Lower leg skin (tissue), 4 donors: ENCODE measurements at regions not wholly inside any gene's neighbourhood (a gene's known extent, or its start where the extent isn't known, plus 50 kb on each side); places are given as distances from the start of the nearest gene placed in this dataset.

ENCODE experiments used
- DNase-seq, 2 donors: peaks; one replicate each; pipeline ENCODE4 v3.0.0-alpha.2; 2019; ENCODE audit warnings: low spot score in 2 of 2
- H3K4me3 ChIP-seq: fragments of 200-600 bp; sonication (generic); 2 replicates; pipeline ENCODE4 v1.5.1; 2017; ENCODE audit warnings: mild to moderate bottlenecking, low read depth; ENCODE audit not compliant: poor library complexity, severe bottlenecking
- POLR2A ChIP-seq, 2 donors: fragments of 450-650 bp; IDR thresholded peaks; one replicate each; pipeline ENCODE4 v1.6.1; 2016 to 2017; ENCODE audit warnings: antibody characterized with exemption in 2 of 2, mild to moderate bottlenecking in 1 of 2, moderate library complexity in 1 of 2
- WGBS, 2 donors: methylation state at CpG; one replicate each; pipeline ENCODE4 v1.1.5; 2018; 5-methylcytosine and 5-hydroxymethylcytosine counted together
- intact Hi-C: fragments of 100-400 bp; cut with DNase I; formaldehyde crosslinking; loops from one replicate; pipeline ENCODE4 v1.15.0; 2023; ENCODE audit warnings: low total_unique reads
- TF ChIP-seq, protein P1 (sequence below), 3 donors: fragments of 450-650 bp; IDR thresholded peaks; one replicate each; pipeline ENCODE4 v1.5.1; 2016; ENCODE audit warnings: antibody characterized with exemption in 3 of 3, mild to moderate bottlenecking in 3 of 3, moderate library complexity in 2 of 3

DNA sequence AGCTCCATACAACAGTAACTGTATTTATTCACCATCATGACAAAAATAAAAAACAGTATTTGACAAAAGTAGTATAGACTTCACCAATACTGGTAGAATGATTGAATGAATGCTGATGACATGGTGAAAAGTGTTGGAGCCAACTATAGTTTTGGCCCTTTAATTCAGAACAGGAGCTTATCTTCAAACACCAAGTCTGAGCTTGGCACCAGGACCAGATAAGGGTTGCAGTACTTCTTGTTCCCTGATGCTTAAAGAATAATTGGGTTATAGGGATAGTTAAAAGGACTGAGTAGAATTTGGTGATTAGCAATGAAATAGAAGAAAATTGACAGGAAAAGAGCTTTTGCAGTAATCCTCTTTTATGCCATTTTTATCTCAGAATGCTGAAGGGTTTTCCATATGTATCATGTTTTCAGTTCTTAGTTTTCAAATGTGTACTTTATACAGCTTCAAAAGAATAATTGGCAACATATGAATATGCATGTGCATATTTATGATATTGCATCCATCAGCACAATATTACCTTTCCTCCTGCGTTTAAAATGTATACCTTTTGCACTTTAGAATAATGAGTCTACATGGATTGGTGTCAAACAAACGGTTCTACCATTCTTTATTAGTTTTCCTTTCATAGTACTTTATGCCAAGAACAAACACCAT is 214.2 kb upstream of the ARHGAP42 start:
- intact Hi-C loops = no loop called here
- no peak for DNase-seq
- WGBS, 2 donors = 41 to 53% methylated on average over 2 of the region's 2 CpGs
- no peak overlapping the region for H3K4me3 ChIP-seq
- no peak for TF ChIP-seq POLR2A (IDR thresholded peaks at IDR 0.05)
- TF ChIP-seq, protein P1, sequence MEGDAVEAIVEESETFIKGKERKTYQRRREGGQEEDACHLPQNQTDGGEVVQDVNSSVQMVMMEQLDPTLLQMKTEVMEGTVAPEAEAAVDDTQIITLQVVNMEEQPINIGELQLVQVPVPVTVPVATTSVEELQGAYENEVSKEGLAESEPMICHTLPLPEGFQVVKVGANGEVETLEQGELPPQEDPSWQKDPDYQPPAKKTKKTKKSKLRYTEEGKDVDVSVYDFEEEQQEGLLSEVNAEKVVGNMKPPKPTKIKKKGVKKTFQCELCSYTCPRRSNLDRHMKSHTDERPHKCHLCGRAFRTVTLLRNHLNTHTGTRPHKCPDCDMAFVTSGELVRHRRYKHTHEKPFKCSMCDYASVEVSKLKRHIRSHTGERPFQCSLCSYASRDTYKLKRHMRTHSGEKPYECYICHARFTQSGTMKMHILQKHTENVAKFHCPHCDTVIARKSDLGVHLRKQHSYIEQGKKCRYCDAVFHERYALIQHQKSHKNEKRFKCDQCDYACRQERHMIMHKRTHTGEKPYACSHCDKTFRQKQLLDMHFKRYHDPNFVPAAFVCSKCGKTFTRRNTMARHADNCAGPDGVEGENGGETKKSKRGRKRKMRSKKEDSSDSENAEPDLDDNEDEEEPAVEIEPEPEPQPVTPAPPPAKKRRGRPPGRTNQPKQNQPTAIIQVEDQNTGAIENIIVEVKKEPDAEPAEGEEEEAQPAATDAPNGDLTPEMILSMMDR (IDR thresholded peaks at IDR 0.05) = no peak

DNA sequence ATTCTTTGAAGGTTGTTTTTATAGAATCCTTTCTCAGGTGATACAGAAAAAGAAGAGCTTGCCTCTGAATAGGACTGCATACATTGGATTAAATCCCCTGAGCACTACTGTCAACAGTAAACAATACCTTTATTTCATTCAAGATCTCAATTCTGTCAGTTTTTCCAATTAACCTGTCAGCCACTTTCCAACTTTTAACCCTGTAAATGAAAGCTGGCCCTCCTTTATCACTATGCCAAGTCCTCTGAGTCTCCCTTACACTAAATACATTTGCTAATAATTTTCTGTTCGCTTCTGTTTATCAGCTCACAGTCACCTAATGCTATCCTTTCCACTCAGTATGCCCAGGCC is 213.7 kb upstream of the ARHGAP42 start:
- H3K4me3 ChIP-seq = no peak overlapping the region
- no peak for TF ChIP-seq POLR2A (IDR thresholded peaks at IDR 0.05)
- TF ChIP-seq, protein P1 (IDR thresholded peaks at IDR 0.05) = no peak
- intact Hi-C loops = no loop called here
- WGBS, 2 donors = 88 to 90% methylated on average over 1 of the region's 1 CpG
- no peak for DNase-seq

DNA sequence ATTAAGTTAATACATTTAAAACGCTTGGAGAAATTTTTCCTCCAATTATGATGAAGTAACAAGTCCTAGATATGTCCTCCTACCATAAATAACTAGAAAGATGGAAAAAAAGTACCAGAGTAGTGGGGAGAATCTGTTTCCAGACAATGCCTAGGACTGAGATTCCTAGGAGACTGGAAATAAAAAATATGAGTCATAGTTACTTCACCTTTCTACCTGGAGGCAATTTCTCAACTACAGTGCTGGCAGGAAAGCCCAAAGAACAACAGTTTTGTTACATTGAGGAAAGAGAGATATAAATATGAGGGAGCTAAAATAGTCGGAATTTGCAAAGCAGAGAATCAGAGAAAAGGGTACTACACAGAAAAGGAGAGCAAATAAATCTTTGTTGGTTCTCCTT is 202.1 kb upstream of the ARHGAP42 start:
- DNase-seq = no peak
- TF ChIP-seq, protein P1 (IDR thresholded peaks at IDR 0.05) = no peak
- no peak for TF ChIP-seq POLR2A (IDR thresholded peaks at IDR 0.05)
- WGBS, 2 donors = 60 to 67% methylated on average over 2 of the region's 2 CpGs
- no peak overlapping the region for H3K4me3 ChIP-seq
- intact Hi-C loops = no loop called here

DNA sequence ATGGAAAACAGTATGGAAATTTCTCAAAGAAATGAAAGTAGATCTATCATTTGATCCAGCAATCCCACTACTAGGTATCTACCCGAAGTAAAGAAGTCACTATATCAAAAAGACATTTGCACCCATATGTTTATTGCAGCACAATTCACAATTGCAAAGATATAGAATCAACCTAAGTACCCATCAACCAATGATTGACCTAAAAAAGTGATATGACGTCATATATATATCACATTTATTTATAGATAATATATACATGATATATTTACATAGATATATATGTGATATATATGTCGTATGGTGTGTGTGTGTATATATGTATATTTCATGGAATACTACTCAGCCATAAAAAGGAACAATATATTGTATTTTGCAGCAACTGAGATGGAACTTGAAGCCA is 188.3 kb upstream of the ARHGAP42 start:
- no peak for DNase-seq
- WGBS, 2 donors = 84 to 90% methylated on average over 3 of the region's 3 CpGs
- intact Hi-C loops = no loop called here
- H3K4me3 ChIP-seq = no peak overlapping the region
- TF ChIP-seq POLR2A (IDR thresholded peaks at IDR 0.05) = no peak
- TF ChIP-seq, protein P1 (IDR thresholded peaks at IDR 0.05) = no peak

DNA sequence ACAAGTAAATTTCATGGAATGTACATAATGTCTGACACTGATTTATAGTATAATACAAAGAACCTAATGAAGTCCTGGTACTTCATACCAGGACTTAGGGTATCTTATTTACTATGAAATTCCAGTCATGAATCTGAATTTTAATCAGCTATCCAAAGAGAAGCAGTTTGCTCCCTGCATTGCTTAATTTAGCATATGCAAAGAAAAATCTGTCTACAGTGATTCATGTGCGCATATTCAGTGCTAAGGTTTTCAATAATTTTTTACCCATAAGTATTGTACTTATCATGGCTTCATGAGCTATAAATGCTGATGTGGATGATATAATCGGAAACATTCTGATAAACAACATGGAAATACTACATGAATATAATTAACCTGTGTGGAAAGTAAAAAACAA is 185.6 kb upstream of the ARHGAP42 start:
- TF ChIP-seq POLR2A (IDR thresholded peaks at IDR 0.05) = no peak
- TF ChIP-seq, protein P1 (IDR thresholded peaks at IDR 0.05) = no peak
- intact Hi-C loops = no loop called here
- no peak overlapping the region for H3K4me3 ChIP-seq
- no peak for DNase-seq
- 94 to 97% methylated on average over 2 of the region's 2 CpGs for WGBS, 2 donors

DNA sequence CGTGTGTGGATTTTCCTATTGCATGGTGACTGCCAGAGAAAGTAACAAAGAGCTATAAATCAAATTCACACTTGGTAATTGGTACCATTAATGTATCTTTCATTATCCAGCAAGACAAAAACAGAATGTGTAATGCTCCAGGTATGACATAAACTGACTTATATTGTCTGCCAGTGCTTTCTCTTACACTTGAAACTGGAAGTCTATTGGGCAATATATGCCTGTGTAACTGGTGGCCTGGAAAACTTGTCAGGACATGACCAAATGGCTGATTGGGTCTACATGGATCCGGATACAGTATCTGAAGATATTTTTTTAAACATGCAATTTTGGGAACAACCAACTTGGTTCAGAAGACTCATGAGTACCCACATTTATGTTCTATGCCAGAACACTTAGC is 174.6 kb upstream of the ARHGAP42 start:
- no peak for DNase-seq
- intact Hi-C loops = no loop called here
- TF ChIP-seq, protein P1 (IDR thresholded peaks at IDR 0.05) = no peak
- no peak for TF ChIP-seq POLR2A (IDR thresholded peaks at IDR 0.05)
- 41 to 47% methylated on average over 2 of the region's 2 CpGs for whole genome bisulfite sequencing, 2 donors
- no peak overlapping the region for H3K4me3 ChIP-seq
